ENCODE measurements at regions not wholly inside any gene's neighbourhood (a gene's known extent, or its start where the extent isn't known, plus 50 kb on each side); places are given as distances from the start of the nearest gene placed in this dataset.

- no peak for DNase-seq (ENCODE audit: low read depth)
- peak; percentile 89 for TF ChIP-seq CTCF (IDR thresholded peaks at IDR 0.05; ENCODE audit: insufficient read depth, low read length, poor library complexity, severe bottlenecking)
- Histone ChIP-seq H3K36me3 (ENCODE audit: control insufficient read depth, insufficient read depth, low read length) (no peaks in the 10 kb centered on the region), H3K4me3 (ENCODE audit: low read depth, low read length) (no peak overlapping the region), H3K27me3 (ENCODE audit: control insufficient read depth, insufficient read depth, low read length) (no peaks in the 10 kb centered on the region)
Observed at GRCh38 chr14:65222440-65222858, 120.1 kb upstream of the MAX start.

GRCh38 chr14:65223636-65224035 is 121.3 kb upstream of the MAX start:
- H3K27me3 ChIP-seq (ENCODE audit: control insufficient read depth, insufficient read depth, low read length): no peaks in the 10 kb centered on the region
- no peak for TF ChIP-seq CTCF (IDR thresholded peaks at IDR 0.05; ENCODE audit: insufficient read depth, low read length, poor library complexity, severe bottlenecking)
- no peak overlapping the region for H3K4me3 ChIP-seq (ENCODE audit: low read depth, low read length)
- DNase-seq (ENCODE audit: low read depth): no peak
- H3K36me3 ChIP-seq (ENCODE audit: control insufficient read depth, insufficient read depth, low read length): no peaks in the 10 kb centered on the region

- Histone ChIP-seq H3K36me3 (ENCODE audit: control insufficient read depth, insufficient read depth, low read length) (no peaks in the 10 kb centered on the region), H3K4me3 (ENCODE audit: low read depth, low read length) (no peak overlapping the region), H3K27me3 (ENCODE audit: control insufficient read depth, insufficient read depth, low read length) (no peaks in the 10 kb centered on the region)
- DNase-seq (ENCODE audit: low read depth): no peak
- TF ChIP-seq CTCF (IDR thresholded peaks at IDR 0.05; ENCODE audit: insufficient read depth, low read length, poor library complexity, severe bottlenecking): no peak
Observed at GRCh38 chr14:65224799-65225198, 122.5 kb upstream of the MAX start.

- TF ChIP-seq CTCF (IDR thresholded peaks at IDR 0.05; ENCODE audit: insufficient read depth, low read length, poor library complexity, severe bottlenecking): no peak
- no peaks in the 10 kb centered on the region for H3K36me3 ChIP-seq (ENCODE audit: control insufficient read depth, insufficient read depth, low read length)
- H3K27me3 ChIP-seq (ENCODE audit: control insufficient read depth, insufficient read depth, low read length): no peaks in the 10 kb centered on the region
- peak; percentile 78 for DNase-seq (ENCODE audit: low read depth)
- no peak overlapping the region for H3K4me3 ChIP-seq (ENCODE audit: low read depth, low read length)
Observed at GRCh38 chr14:65225299-65226159, 123.2 kb upstream of the MAX start.

GRCh38 chr14:65226824-65227604 is 124.7 kb upstream of the MAX start:
- Histone ChIP-seq H3K36me3 (ENCODE audit: control insufficient read depth, insufficient read depth, low read length) (no peaks in the 10 kb centered on the region), H3K27me3 (ENCODE audit: control insufficient read depth, insufficient read depth, low read length) (no peaks in the 10 kb centered on the region), H3K4me3 (ENCODE audit: low read depth, low read length) (no peak overlapping the region)
- TF ChIP-seq CTCF (IDR thresholded peaks at IDR 0.05; ENCODE audit: insufficient read depth, low read length, poor library complexity, severe bottlenecking): no peak
- no peak for DNase-seq (ENCODE audit: low read depth)
